ENCODE measurements at regions not wholly inside any gene's neighbourhood (a gene's known extent, or its start where the extent isn't known, plus 50 kb on each side); places are given as distances from the start of the nearest gene placed in this dataset.

DNA sequence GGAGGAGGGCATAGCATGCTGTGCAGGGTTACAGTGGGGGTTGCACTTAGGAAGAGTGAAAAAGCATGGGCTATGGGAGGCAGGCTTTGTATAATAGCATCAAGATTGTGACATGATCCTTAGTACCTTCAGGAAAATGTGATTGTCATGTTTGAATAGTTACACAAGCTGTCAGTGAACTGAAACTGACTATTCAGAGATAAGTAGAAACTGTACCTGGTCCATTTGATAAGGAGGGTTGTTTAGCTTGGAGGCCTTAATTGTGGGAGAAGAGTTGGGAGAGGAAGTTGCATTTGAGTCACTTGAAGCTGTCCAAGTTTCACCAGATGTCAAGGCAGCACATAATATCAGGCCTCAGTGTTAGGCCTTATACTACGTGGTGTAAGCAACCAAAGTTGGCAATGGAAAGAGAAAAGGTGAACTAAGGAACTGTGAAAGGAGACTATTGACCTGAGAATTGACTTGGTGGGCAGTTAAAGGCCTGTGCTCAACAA is 85.0 kb downstream of the TEX13C start:
- intact Hi-C loops (cut with DNase I; ENCODE audit: low total_unique reads) = no loop called here
- Histone ChIP-seq H3K4me1 (no peaks in the 10 kb centered on the region), H3K4me3 (no peak overlapping the region), H3K36me3 (no peaks in the 10 kb centered on the region), H3K27ac (no peak overlapping the region), H3K9me3 (peaks cover 0 to 15% of the 10 kb centered on the region in 2 donors), H3K27me3 (no peaks in the 10 kb centered on the region)
- TF ChIP-seq POLR2AphosphoS5 (IDR thresholded peaks at IDR 0.05) (no peak), CTCF (IDR thresholded peaks at IDR 0.05) (no peak), POLR2A (IDR thresholded peaks at IDR 0.05) (no peak)
- DNase-seq (ENCODE audit: low spot score in 2 of 2) = no peak

DNA sequence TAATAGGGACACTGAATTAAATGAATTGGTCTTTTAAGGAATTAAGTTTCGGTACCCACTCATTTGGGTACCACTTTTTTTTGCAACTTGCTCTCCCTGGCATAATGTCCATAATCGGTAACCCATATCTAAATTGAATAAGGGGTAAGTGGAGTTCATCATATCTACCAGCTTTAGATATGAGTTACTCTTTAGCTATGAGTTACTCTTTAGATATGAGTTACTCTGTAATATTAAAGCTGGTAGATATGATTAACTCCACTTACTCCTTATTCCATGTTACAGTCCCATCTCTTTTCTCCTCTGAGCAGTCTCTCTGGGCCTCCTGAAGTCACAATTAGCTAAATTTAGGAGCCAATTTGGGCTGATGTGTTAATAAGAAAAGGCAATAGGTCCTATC is 85.7 kb downstream of the TEX13C start:
- TF ChIP-seq POLR2A (IDR thresholded peaks at IDR 0.05) = no peak
- no peak for TF ChIP-seq POLR2AphosphoS5 (IDR thresholded peaks at IDR 0.05)
- no peak for TF ChIP-seq CTCF (IDR thresholded peaks at IDR 0.05)
- intact Hi-C loops (cut with DNase I; ENCODE audit: low total_unique reads) = no loop called here
- H3K27me3 ChIP-seq = no peaks in the 10 kb centered on the region
- H3K9me3 ChIP-seq = peaks cover 0 to 15% of the 10 kb centered on the region in 2 donors
- no peaks in the 10 kb centered on the region for H3K4me1 ChIP-seq
- no peak overlapping the region for H3K4me3 ChIP-seq
- H3K36me3 ChIP-seq = no peaks in the 10 kb centered on the region
- H3K27ac ChIP-seq = no peak overlapping the region
- DNase-seq (ENCODE audit: low spot score in 2 of 2) = no peak

- DNase-seq (ENCODE audit: low spot score in 2 of 2) = no peak
- peaks cover 0 to 15% of the 10 kb centered on the region in 2 donors for H3K9me3 ChIP-seq
- no peak for TF ChIP-seq POLR2A (IDR thresholded peaks at IDR 0.05)
- no peak for TF ChIP-seq POLR2AphosphoS5 (IDR thresholded peaks at IDR 0.05)
- TF ChIP-seq CTCF (IDR thresholded peaks at IDR 0.05) = no peak
- no peak overlapping the region for H3K4me3 ChIP-seq
- no peak overlapping the region for H3K27ac ChIP-seq
- no peaks in the 10 kb centered on the region for H3K4me1 ChIP-seq
- intact Hi-C loops (cut with DNase I; ENCODE audit: low total_unique reads) = no loop called here
- H3K27me3 ChIP-seq = no peaks in the 10 kb centered on the region
- H3K36me3 ChIP-seq = no peaks in the 10 kb centered on the region
Measured at GRCh38 chrX:125407314-125407713, 87.6 kb downstream of the TEX13C start.

- intact Hi-C loops (cut with DNase I; ENCODE audit: low total_unique reads) = no loop called here
- Histone ChIP-seq H3K27ac (no peak overlapping the region), H3K27me3 (peaks cover 0 to 7% of the 10 kb centered on the region in 2 donors), H3K4me3 (no peak overlapping the region), H3K4me1 (no peaks in the 10 kb centered on the region), H3K9me3 (no peaks in the 10 kb centered on the region), H3K36me3 (no peaks in the 10 kb centered on the region)
- TF ChIP-seq CTCF (IDR thresholded peaks at IDR 0.05) = no peak
- TF ChIP-seq POLR2AphosphoS5 (IDR thresholded peaks at IDR 0.05) = no peak
- no peak for TF ChIP-seq POLR2A (IDR thresholded peaks at IDR 0.05)
- DNase-seq (ENCODE audit: low spot score in 2 of 2) = no peak
Measured at GRCh38 chrX:125420809-125421208, 101.1 kb downstream of the TEX13C start.

DNA sequence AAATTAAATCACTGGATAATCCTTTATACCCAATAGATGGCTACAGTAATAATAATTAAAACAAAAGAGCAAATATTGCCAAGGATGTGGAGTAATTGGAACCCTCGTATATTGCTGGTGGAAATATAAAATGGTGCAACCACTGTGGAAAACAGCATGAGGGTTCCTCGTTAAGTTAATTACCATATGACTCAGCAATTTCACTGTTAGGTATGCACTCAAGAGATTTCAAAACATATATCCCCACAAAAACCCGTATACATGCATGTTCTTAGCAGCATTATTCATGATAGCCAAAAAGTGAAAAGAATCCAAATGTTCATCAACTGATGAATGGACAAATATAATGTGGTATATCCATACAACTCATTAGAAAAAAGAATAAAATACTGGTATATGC is 103.3 kb downstream of the TEX13C start:
- intact Hi-C loops (cut with DNase I; ENCODE audit: low total_unique reads) = no loop called here
- H3K27me3 ChIP-seq = peaks cover 0 to 7% of the 10 kb centered on the region in 2 donors
- H3K36me3 ChIP-seq = no peaks in the 10 kb centered on the region
- no peak for DNase-seq (ENCODE audit: low spot score in 2 of 2)
- H3K4me3 ChIP-seq = no peak overlapping the region
- TF ChIP-seq POLR2AphosphoS5 (IDR thresholded peaks at IDR 0.05) (no peak), CTCF (IDR thresholded peaks at IDR 0.05) (no peak), POLR2A (IDR thresholded peaks at IDR 0.05) (no peak)
- H3K27ac ChIP-seq = no peak overlapping the region
- H3K4me1 ChIP-seq = no peaks in the 10 kb centered on the region
- no peaks in the 10 kb centered on the region for H3K9me3 ChIP-seq
